ENCODE measurements at regions not wholly inside any gene's neighbourhood (a gene's known extent, or its start where the extent isn't known, plus 50 kb on each side); places are given as distances from the start of the nearest gene placed in this dataset.
"Not testable (repeated sequence)": the region's sequence is repeated elsewhere in the genome, so short reads cannot be mapped to it uniquely, and the experiment has no call there.

- DNase-seq: not testable (repeated sequence)
These were observed 194.5 kb downstream of the C1orf94 start for GRCh38 chr1:34371179-34371578.

GRCh38 chr1:34371829-34372532 is 195.3 kb downstream of the C1orf94 start:
- DNase-seq: peak in 1 of 2 experiments; percentile 7

GRCh38 chr1:34372891-34373290 is 196.2 kb downstream of the C1orf94 start:
- no peak for DNase-seq

- no peak for DNase-seq
These were observed 197.2 kb downstream of the C1orf94 start for GRCh38 chr1:34373912-34374311.

GRCh38 chr1:34376531-34376930 is 199.8 kb downstream of the C1orf94 start:
- no peak for DNase-seq

- DNase-seq: no peak
These were observed 202.5 kb downstream of the C1orf94 start for GRCh38 chr1:34378968-34379856.

- DNase-seq: no peak
These were observed 203.2 kb downstream of the C1orf94 start for GRCh38 chr1:34379911-34380310.

GRCh38 chr1:34380526-34381124 is 203.9 kb downstream of the C1orf94 start:
- no peak for DNase-seq

GRCh38 chr1:34389974-34390373 is 213.3 kb downstream of the C1orf94 start:
- DNase-seq: no peak

- no peak for DNase-seq
These were observed 219.3 kb downstream of the C1orf94 start for GRCh38 chr1:34396042-34396441.

GRCh38 chr1:34398241-34398915 is 221.7 kb downstream of the C1orf94 start:
- no peak for DNase-seq

- DNase-seq: peak in 1 of 2 experiments; percentile 41
These were observed 222.2 kb downstream of the C1orf94 start for GRCh38 chr1:34398916-34399275.

GRCh38 chr1:34400675-34401074 is 224.0 kb downstream of the C1orf94 start:
- DNase-seq: no peak

- no peak for DNase-seq
These were observed 226.4 kb downstream of the C1orf94 start for GRCh38 chr1:34403156-34403555.

GRCh38 chr1:34404804-34405203 is 228.1 kb downstream of the C1orf94 start:
- DNase-seq: no peak

- no peak for DNase-seq
These were observed 228.7 kb downstream of the C1orf94 start for GRCh38 chr1:34405266-34405959.

- DNase-seq: no peak
These were observed 229.7 kb downstream of the C1orf94 start for GRCh38 chr1:34406377-34406776.

- no peak for DNase-seq
These were observed 230.3 kb downstream of the C1orf94 start for GRCh38 chr1:34406833-34407539.

GRCh38 chr1:34408011-34408410 is 231.3 kb downstream of the C1orf94 start:
- no peak for DNase-seq

- no peak for DNase-seq
These were observed 233.1 kb downstream of the C1orf94 start for GRCh38 chr1:34409689-34410229.

- DNase-seq: no peak
These were observed 236.1 kb downstream of the C1orf94 start for GRCh38 chr1:34412598-34413370.

Measured in NCI-H526 (cell line).